ENCODE measurements at regions not wholly inside any gene's neighbourhood (a gene's known extent, or its start where the extent isn't known, plus 50 kb on each side); places are given as distances from the start of the nearest gene placed in this dataset.

DNA sequence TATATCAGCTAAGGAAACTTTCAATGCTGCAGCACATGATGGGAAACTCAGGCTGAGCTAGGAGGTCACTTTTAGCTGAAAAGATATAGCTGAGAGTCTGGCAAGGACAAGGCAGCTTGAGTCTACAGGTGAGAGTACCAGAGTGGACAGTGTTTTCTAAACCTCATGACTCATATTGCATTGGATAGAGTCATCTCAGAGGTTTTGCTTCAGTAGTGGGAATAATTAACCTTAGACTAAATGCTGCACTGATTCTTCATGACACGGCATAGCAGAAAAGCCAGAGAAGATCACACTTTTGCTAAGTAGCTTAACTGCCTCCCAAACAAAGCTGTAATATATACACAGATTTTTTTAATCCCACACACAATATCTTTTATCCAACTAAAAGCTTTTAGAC is 865.0 kb upstream of the CDH2 start:
- Histone ChIP-seq H3K23me2 (ENCODE audit: insufficient read length, low read depth, low read length, poor library complexity, severe bottlenecking) (no peaks in the 10 kb centered on the region), H2BK120ac (ENCODE audit: low read depth, low read length, poor library complexity, severe bottlenecking) (no peak overlapping the region), H3K4me1 (ENCODE audit: insufficient read depth, low read length) (no peaks in the 10 kb centered on the region), H2AFZ (ENCODE audit: low read length) (no peak overlapping the region), H4K5ac (ENCODE audit: insufficient read length, low read depth, low read length) (no peak overlapping the region), H4K8ac (replicated peaks; ENCODE audit: insufficient read length, low read depth, low read length) (no peak overlapping the region), H3K79me2 (ENCODE audit: insufficient read depth, low read length) (no peaks in the 10 kb centered on the region), H4K91ac (ENCODE audit: insufficient read length, low read depth, low read length) (no peak overlapping the region), H4K20me1 (ENCODE audit: control insufficient read depth, insufficient read depth, insufficient read length) (no peaks in the 10 kb centered on the region), H2BK15ac (ENCODE audit: low read depth, low read length) (no peak overlapping the region), H2BK20ac (ENCODE audit: low read depth, low read length, poor library complexity, severe bottlenecking) (no peak overlapping the region), H3T11ph (ENCODE audit: low read length) (no peak overlapping the region), H3K18ac (ENCODE audit: insufficient read length, low read depth, low read length) (no peak overlapping the region), H3K27me3 (ENCODE audit: insufficient read depth, low read length) (no peaks in the 10 kb centered on the region), H3K79me1 (ENCODE audit: insufficient read depth, low read depth, low read length, poor library complexity, severe bottlenecking) (no peaks in the 10 kb centered on the region), H2BK12ac (ENCODE audit: insufficient read length, low read depth, low read length) (no peak overlapping the region), H2BK5ac (ENCODE audit: insufficient read length, low read length) (no peak overlapping the region), H3K27ac (ENCODE audit: insufficient read length, low read depth, low read length) (no peak overlapping the region), H3K9ac (ENCODE audit: extremely low read depth, insufficient read length, low read length) (no peak overlapping the region), H2AK5ac (ENCODE audit: insufficient read length, low read length) (no peak overlapping the region), H3K23ac (ENCODE audit: insufficient read length, low read depth, low read length) (no peak overlapping the region), H3K9me3 (ENCODE audit: control insufficient read depth, low read depth, low read length) (no peaks in the 10 kb centered on the region), H3K56ac (ENCODE audit: insufficient read length, low read depth, low read length) (no peak overlapping the region), H3K4ac (ENCODE audit: low read depth, low read length) (no peak overlapping the region), H3K14ac (ENCODE audit: insufficient read depth, low read length) (no peak overlapping the region), H3K4me2 (ENCODE audit: insufficient read depth, insufficient read length, low read length) (no peak overlapping the region)
- Mint-ChIP-seq H3K4me3 (no peak overlapping the region), H3K36me3 (ENCODE audit: insufficient read depth in 1 of 3, low read depth in 3 of 3) (peaks cover 2 to 24% (median 3%) of the 10 kb centered on the region in 3 experiments; a peak in 5 of 7 replicates), H3K9me3 (peaks cover 13 to 20% of the 10 kb centered on the region in 2 experiments), H3K27ac (no peak overlapping the region), H3K27me3 (ENCODE audit: low read depth) (no peaks in the 10 kb centered on the region), H3K4me1 (no peaks in the 10 kb centered on the region)
- TF ChIP-seq, protein P1, sequence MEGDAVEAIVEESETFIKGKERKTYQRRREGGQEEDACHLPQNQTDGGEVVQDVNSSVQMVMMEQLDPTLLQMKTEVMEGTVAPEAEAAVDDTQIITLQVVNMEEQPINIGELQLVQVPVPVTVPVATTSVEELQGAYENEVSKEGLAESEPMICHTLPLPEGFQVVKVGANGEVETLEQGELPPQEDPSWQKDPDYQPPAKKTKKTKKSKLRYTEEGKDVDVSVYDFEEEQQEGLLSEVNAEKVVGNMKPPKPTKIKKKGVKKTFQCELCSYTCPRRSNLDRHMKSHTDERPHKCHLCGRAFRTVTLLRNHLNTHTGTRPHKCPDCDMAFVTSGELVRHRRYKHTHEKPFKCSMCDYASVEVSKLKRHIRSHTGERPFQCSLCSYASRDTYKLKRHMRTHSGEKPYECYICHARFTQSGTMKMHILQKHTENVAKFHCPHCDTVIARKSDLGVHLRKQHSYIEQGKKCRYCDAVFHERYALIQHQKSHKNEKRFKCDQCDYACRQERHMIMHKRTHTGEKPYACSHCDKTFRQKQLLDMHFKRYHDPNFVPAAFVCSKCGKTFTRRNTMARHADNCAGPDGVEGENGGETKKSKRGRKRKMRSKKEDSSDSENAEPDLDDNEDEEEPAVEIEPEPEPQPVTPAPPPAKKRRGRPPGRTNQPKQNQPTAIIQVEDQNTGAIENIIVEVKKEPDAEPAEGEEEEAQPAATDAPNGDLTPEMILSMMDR (conservative IDR thresholded peaks at IDR 0.05): no peak
- DNase-seq: no peak
- WGBS (ENCODE audit: extremely low coverage, insufficient read length, low lambda C conversion rate): no CpG with 5 or more reads among the region's 1 CpG
